ENCODE measurements at regions not wholly inside any gene's neighbourhood (a gene's known extent, or its start where the extent isn't known, plus 50 kb on each side); places are given as distances from the start of the nearest gene placed in this dataset.

DNA sequence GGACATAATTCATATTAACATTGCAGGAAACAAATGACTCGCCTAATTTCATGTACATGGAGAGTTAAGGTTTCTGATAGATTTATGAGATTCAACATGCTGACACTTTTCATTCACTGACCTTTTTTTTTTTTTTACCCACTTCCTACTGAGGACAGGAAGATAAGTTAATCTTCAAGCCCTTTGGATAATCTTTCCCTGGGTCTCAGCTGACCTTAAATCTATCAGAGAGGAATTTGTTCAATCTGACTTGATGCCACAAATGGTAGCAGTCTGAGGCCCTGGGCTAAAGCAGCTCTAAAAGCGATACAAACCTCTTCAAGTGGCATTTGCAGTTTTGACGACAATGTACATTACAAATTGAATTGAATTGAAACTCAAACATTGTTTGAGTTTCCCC, 493.3 kb upstream of the SORCS1 start:
- no peak overlapping the region for H3K4me3 ChIP-seq (ENCODE audit: low read depth, low read length)
- no peak for TF ChIP-seq CTCF (IDR thresholded peaks at IDR 0.05; ENCODE audit: insufficient read depth, low read length, missing control alignments)
- no peak for DNase-seq (ENCODE audit: low read depth, low spot score)
- ChIA-PET CTCF (no interaction called here), POLR2A (no interaction called here)

GRCh38 chr10:107656932-107657331, 492.4 kb upstream of the SORCS1 start:
- POLR2A ChIA-PET = no interaction called here
- CTCF ChIA-PET = no interaction called here

DNA sequence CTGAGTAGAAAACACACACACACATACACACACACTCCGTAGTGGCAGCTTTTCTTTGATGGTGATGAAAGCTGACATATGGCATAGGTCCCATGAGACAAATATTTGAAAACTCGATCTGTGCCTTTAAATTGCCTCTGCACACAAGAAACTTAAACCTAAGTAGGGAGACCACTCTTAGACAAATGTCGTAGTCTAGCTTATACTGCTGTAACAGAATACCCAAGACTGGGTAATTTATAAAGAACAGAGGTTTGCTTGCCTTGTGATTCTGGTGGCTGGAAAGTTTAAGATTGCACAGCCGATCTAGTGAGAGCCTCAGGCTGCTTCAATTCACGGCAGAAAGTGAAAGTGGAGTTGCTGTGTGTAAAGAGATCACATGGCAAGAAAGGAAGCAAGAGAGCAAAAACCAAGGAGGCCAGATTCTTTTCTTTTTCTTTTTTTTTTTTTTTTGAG, 489.4 kb upstream of the SORCS1 start:
- DNase-seq (ENCODE audit: low read depth, low spot score) = peak; percentile 3
- ChIA-PET POLR2A (no interaction called here), CTCF (no interaction called here)
- TF ChIP-seq CTCF (IDR thresholded peaks at IDR 0.05; ENCODE audit: insufficient read depth, low read length, missing control alignments) = no peak
- H3K4me3 ChIP-seq (ENCODE audit: low read depth, low read length) = peak overlapping the region; percentile 43

More at GRCh38 chr10:107656932-107657331, 492.4 kb upstream of the SORCS1 start:
- no peak for DNase-seq (ENCODE audit: low read depth, low spot score)
- no peak for TF ChIP-seq CTCF (IDR thresholded peaks at IDR 0.05; ENCODE audit: insufficient read depth, low read length, missing control alignments)
- no peak overlapping the region for H3K4me3 ChIP-seq (ENCODE audit: low read depth, low read length)

DNA sequence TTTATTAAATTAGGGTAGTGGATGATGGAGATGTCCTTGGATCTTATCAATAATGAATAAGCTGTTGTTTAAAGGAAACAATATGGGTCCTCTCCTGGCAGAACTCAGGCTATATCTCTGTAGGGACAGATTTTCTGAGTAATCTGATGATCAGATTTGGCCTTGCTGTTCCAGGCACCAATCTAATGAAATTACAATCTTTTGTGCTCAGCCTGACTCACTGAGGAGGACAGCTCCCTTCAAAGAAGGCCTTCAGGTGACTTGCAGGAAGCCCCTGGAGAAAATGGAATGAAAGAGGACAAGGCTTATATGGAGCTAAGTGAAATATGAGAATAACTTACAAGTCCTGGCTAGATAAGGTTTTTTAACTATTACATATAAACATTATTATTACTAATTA, 486.4 kb upstream of the SORCS1 start:
- no peak for TF ChIP-seq CTCF (IDR thresholded peaks at IDR 0.05; ENCODE audit: insufficient read depth, low read length, missing control alignments)
- no peak overlapping the region for H3K4me3 ChIP-seq (ENCODE audit: low read depth, low read length)
- CTCF ChIA-PET = no interaction called here
- POLR2A ChIA-PET = no interaction called here
- no peak for DNase-seq (ENCODE audit: low read depth, low spot score)

DNA sequence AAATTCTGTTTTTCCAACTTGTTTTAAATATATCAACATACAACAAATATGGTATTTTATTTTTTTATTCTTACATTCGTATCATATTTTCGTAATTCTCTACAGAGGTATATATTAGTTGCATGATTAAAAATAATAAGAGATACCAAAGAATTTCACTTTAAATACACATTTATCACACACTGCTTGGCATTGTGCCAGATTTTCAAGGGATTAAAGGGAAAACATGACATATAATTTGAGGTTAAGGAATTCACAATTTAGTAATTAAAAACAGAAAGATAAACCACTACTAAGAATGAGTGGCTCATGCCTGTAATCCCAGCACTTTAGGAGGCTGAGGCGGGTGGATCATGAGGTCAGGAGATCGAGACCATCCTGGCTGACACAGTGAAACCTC, 484.7 kb upstream of the SORCS1 start:
- TF ChIP-seq CTCF (IDR thresholded peaks at IDR 0.05; ENCODE audit: insufficient read depth, low read length, missing control alignments) = no peak
- ChIA-PET CTCF (no interaction called here), POLR2A (no interaction called here)
- DNase-seq (ENCODE audit: low read depth, low spot score) = no peak
- H3K4me3 ChIP-seq (ENCODE audit: low read depth, low read length) = no peak overlapping the region

DNA sequence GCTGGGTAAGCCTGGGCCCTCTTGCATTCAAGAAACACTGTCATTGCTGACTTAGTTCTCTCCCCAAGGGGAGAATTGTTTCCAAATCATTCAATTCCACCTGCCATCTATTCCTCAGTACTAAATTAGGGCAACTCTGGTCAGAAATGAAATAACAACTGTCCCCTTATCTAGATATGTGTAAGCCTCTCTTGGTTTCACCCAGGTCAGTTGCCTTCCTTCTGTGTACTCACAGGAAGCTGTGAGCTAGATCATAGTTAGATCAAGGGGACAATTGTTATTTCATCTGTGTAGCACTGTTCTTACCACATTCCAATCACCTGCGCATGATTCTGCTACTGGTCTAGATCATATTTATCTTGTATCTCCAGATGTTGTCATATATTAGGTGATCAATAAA, 483.0 kb upstream of the SORCS1 start:
- TF ChIP-seq CTCF (IDR thresholded peaks at IDR 0.05; ENCODE audit: insufficient read depth, low read length, missing control alignments) = no peak
- ChIA-PET POLR2A (no interaction called here), CTCF (no interaction called here)
- H3K4me3 ChIP-seq (ENCODE audit: low read depth, low read length) = no peak overlapping the region
- DNase-seq (ENCODE audit: low read depth, low spot score) = no peak

Data from AG04449 (cell line).